Left renal cortex interstitium (tissue), 4 donors: ENCODE measurements at regions not wholly inside any gene's neighbourhood (a gene's known extent, or its start where the extent isn't known, plus 50 kb on each side); places are given as distances from the start of the nearest gene placed in this dataset.
"Not testable (repeated sequence)": the region's sequence is repeated elsewhere in the genome, so short reads cannot be mapped to it uniquely, and the experiment has no call there.

Experiments used
- DNase-seq, 4 donors: peaks; one replicate each; pipeline ENCODE4 v3.0.0-alpha.2; 2013; ENCODE audit warnings: low read depth in 4 of 4, low spot score in 2 of 4, missing footprints in 1 of 4

GRCh38 chr12:58009405-58010195 is 68.2 kb downstream of the ATP23 start:
- DNase-seq, result no peak

DNA sequence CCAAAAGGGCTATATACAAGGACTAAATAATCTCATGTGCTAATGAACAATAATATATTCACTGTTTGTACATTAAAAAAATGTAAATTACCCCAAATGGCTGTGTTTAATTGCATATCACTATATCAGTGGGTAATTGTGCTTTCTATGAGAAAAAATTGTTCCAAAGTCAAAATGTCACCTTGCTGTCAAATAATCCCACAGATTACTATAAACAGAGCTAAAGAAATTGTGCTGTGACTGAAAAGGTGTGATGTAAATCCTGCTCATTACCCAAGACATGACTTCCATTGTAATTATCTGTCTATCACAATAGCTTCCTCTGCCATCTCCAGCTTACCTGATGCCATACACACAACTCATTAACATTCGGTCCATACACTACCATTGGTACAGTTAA is 70.3 kb downstream of the ATP23 start:
- DNase-seq, result no peak

DNA sequence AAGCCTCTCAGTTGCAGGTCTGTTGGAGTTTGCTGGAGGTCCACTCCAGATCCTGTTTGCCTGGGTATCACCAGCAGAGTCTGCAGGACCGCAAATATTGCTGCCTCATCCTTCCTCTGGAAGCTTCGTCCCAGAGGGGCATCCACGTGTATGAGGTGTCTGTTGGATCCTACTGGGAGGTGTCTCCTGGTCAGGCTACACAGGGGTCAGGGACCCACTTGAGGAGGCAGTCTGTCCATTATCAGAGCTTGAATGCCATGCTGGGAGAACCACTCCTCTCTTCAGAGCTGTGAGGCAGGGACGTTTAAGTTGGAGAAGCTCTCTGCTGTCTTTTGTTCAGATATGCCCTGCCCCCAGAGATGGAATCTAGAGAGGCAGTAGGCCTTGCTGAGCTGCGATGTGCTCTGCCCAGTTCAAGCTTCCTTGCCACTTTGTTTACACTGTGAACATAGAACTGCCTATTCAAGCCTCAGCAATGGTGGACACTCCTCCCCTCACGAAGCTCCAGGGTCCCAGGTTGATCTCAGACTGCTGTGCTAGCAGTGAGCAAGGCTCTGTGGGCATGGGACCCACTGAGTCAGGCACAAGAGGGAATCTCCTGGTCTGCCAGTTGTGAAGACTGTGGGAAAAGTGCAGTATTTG is 81.1 kb downstream of the ATP23 start:
- not testable (repeated sequence) for DNase-seq

GRCh38 chr12:58025431-58025830 is 84.1 kb downstream of the ATP23 start:
- DNase-seq, result no peak

- no peak for DNase-seq
Measured at GRCh38 chr12:58026426-58026825, 85.1 kb downstream of the ATP23 start.

- DNase-seq, result peak in 1 of 4 donors; percentile 19
Measured at GRCh38 chr12:58026897-58027891, 85.8 kb downstream of the ATP23 start.

GRCh38 chr12:58028294-58028693 is 86.9 kb downstream of the ATP23 start:
- no peak for DNase-seq

- no peak for DNase-seq
Measured at GRCh38 chr12:58029260-58029659, 87.9 kb downstream of the ATP23 start.

DNA sequence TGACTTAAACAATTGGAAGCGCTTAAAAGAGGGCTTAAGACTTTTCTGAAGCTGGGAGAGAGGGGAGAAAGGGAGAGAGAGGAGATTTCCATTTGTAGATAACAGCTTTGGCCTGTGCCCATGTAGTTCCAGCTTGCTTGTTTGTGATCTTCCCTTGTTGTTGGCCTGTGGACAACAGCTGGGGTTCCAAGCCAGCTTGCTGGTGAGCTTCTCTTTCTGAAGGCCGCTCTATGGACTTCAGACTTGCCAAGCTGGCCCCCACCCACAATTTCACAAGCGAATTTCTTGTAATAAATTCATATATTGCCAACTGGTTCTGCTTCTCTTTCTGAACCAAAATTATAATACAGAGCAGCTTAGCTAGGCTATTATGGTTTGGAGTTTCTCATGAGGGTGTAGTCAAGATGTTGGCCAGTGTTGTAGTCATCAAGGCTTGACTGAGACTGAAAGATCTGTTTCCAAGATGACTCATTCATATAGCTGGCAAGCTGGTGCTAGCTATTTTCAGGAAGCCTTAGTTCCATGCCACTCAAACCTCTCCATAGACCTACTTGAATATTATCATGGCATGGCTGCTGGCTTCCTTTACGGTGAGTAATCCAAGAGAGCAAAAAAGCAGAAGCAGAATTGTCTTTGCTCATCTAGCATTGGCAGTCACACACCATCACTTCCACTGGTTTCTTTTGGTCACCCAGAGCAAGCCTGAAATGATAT is 89.4 kb downstream of the ATP23 start:
- no peak for DNase-seq

DNA sequence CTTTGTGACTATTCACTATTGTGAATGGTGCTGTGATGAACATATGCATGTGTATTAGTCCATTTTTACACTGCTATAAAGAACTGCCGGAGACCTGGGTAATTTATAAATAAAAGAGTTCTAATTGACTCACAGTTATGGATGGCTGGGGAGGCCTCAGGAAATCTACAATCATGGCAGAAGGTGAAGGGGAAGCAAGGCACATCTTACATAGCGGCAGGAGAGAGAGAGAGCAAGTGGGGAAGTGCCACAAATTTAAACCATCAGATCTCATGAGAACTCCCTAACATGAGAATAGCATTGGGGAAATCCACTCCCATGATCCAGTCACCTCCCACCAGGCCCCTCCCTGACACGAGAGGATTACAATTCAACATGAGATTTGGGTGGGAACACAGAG is 90.8 kb downstream of the ATP23 start:
- no peak for DNase-seq

DNA sequence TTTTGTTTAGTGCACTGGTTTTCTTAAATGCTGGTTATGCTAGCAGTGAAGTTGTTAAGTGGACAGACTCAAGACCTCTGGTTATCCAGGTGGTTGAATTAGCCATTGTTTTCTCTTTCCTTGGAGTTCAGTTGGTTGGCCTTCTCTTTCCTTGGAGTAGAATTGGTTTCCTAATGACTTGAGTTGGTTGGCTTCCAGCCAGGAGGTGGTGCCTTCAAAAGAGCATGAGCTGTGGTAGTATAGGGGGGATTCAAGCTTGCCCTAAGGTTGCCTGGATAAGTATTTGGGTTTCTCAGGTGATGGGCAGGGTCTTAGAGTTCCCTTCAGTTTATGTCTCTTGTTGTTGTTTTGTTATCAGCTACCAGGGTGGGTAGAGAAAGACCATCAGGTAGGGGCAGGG is 92.5 kb downstream of the ATP23 start:
- no peak for DNase-seq

GRCh38 chr12:58034311-58034710 is 92.9 kb downstream of the ATP23 start:
- no peak for DNase-seq

- no peak for DNase-seq
Measured at GRCh38 chr12:58034712-58035111, 93.3 kb downstream of the ATP23 start.

DNA sequence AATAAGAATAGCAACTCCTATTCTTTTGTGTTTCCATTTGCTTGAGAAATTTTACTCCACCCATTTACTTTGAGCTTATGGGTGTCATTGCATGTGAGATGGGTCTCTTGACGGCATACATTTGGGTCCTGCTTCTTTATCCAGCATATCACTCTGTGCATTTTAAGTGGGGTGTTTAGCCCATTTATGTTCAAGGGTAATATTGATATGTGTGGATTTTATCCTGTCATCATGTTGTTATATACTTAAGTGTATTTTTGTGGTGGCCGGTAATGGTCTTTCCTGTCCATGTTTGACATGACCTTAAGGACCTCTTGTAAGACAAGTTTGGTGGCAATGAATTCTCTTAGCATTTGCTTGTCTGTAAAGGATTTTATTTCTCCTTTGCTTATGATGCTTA is 100.1 kb downstream of the ATP23 start:
- no peak for DNase-seq

DNA sequence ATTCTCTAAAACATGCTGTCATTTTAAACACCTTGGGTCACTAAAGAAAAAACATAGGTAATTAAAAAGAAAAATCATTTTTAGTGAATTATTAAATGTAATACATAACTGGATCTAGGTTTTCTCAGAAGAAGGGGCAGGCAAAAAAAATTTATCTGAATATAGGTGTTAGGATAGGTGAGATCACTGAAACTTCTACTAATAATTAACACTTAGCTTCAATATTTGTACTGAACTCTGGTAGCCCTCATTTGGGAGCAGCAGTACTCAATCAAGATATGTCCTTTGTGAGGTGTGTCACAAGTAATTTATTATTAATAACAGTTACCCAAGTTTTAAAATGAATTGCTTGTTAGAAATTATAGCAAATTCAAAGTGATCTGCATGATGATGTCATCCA is 103.6 kb downstream of the ATP23 start:
- no peak for DNase-seq

- no peak for DNase-seq
Measured at GRCh38 chr12:58046271-58046670, 104.9 kb downstream of the ATP23 start.

GRCh38 chr12:58051378-58051777 is 110.0 kb downstream of the ATP23 start:
- no peak for DNase-seq

GRCh38 chr12:58064666-58065065 is 123.3 kb downstream of the ATP23 start:
- DNase-seq, result no peak

GRCh38 chr12:58066296-58066695 is 124.9 kb downstream of the ATP23 start:
- DNase-seq, result no peak

DNA sequence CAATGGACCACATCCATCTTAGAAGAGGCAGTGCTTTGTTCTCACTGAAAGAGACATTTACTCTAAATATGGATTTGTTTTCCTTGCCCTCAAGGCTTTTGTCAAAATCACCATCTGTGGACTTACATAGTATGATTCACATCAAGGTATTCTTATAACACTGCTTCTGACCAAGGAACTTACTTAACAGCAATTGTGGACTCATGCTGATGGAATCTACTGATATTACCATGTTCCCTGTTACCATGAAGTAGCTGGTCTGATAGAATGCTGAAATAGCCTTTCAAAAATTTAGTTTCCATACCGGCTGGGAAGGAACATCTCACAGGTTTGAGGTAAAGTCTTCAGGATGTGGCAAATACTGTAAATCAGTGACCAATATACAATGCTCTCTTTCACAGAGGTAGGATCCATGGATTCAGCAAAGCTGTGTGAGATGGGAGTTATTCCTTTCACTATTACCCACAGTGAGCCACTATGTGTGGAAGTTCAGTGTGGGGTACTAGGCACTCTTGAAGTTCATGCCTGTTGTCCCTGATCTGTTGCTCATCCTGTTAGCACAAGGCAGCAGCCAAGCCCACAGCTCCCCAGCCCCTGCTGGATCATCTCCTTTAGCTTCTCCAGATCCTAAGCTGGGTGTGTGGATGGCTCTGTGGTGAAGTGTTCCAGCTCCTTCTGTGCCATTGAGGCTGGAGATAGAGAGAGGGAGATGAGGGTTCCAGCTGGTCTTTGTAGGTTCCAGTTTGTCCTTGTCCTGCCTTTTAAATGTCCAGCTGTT is 126.4 kb downstream of the ATP23 start:
- no peak for DNase-seq
